NT2/D1 (cell line): ENCODE measurements at regions not wholly inside any gene's neighbourhood (a gene's known extent, or its start where the extent isn't known, plus 50 kb on each side); places are given as distances from the start of the nearest gene placed in this dataset.

ENCODE experiments used
- YY1 ChIP-seq: IDR thresholded peaks from 2 replicates; pipeline ENCODE4 v1.6.1; 2011; ENCODE audit not compliant: insufficient read length, insufficient read depth
- ZNF274 ChIP-seq: IDR thresholded peaks from 2 replicates; pipeline ENCODE4 v1.6.1; 2011; ENCODE audit warnings: mild to moderate bottlenecking, low read depth, low read length

DNA sequence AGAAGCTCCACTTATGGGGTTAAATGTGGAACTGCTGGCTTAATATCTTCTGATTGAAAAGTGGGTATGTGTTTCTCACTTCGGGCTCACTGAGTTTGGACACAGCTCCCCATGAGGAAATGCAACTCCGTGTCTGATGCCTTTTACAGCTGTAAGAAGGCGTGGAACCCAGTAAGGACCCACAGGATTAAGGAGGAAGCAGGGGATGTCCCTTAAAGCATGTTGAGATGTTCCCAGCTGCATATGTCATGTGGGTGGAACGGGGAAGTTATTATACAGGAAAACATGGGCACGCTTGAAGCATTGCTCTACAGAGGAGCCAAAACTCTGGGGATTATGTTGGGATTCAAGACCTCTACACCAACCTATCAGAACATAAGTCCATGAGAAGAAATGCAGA lies 224.4 kb downstream of the NEBL start:
- TF ChIP-seq ZNF274 (no peak), YY1 (no peak)
